GM23338 (cell line): ENCODE measurements at regions not wholly inside any gene's neighbourhood (a gene's known extent, or its start where the extent isn't known, plus 50 kb on each side); places are given as distances from the start of the nearest gene placed in this dataset.

Experiments used
- CREB1 ChIP-seq: fragments of 250-450 bp; sonication (Bioruptor Pico); IDR thresholded peaks from 2 replicates; pipeline ENCODE4 v1.5.0; 2020; ENCODE audit warnings: low read depth, mild to moderate bottlenecking, moderate library complexity
- CTCF ChIP-seq, 2 experiments: fragments of 200-600 bp in 1 of 2; sonication (generic) in 1 of 2; conservative IDR thresholded peaks; 2 replicates each; pipeline versions ENCODE4 v1.5.1 to v1.6.1; 2016 to 2017; ENCODE audit warnings: antibody characterized with exemption in 2 of 2, low read depth in 2 of 2, mild to moderate bottlenecking in 2 of 2, moderate library complexity in 1 of 2
- EZH2 ChIP-seq: fragments of 200-600 bp; sonication (generic); IDR thresholded peaks from one replicate; pipeline ENCODE4 v1.8.0; 2017; ENCODE audit warnings: antibody characterized with exemption, mild to moderate bottlenecking, low read depth; ENCODE audit not compliant: unreplicated experiment
- EZH2phosphoT487 ChIP-seq: fragments of 200-600 bp; sonication (generic); IDR thresholded peaks from one replicate; pipeline ENCODE4 v1.8.1; 2018; ENCODE audit warnings: antibody characterized with exemption; ENCODE audit not compliant: unreplicated experiment
- JUNB ChIP-seq: IDR thresholded peaks from one replicate; pipeline ENCODE4 v1.6.1; 2016; ENCODE audit warnings: antibody characterized with exemption; ENCODE audit not compliant: unreplicated experiment
- POLR2AphosphoS5 ChIP-seq: IDR thresholded peaks from 2 replicates; pipeline ENCODE4 v1.6.1; 2016; ENCODE audit warnings: antibody characterized with exemption, low read depth
- ZNF114 ChIP-seq: fragments of 250-450 bp; sonication (Bioruptor Pico); IDR thresholded peaks from 2 replicates; pipeline ENCODE4 v1.5.0; 2020; ENCODE audit warnings: mild to moderate bottlenecking, moderate library complexity
- ZNF331 ChIP-seq: fragments of 250-450 bp; sonication (Bioruptor Pico); IDR thresholded peaks from 2 replicates; pipeline ENCODE4 v1.5.0; 2020; ENCODE audit warnings: low read depth, mild to moderate bottlenecking, moderate library complexity
- TF ChIP-seq, protein P1 (sequence below): IDR thresholded peaks from one replicate; pipeline ENCODE4 v1.6.1; 2018; ENCODE audit warnings: antibody characterized with exemption; ENCODE audit not compliant: unreplicated experiment
- TF ChIP-seq, protein P2 (sequence below): IDR thresholded peaks from 2 replicates; pipeline ENCODE4 v1.6.1; 2016; ENCODE audit warnings: antibody characterized with exemption

DNA sequence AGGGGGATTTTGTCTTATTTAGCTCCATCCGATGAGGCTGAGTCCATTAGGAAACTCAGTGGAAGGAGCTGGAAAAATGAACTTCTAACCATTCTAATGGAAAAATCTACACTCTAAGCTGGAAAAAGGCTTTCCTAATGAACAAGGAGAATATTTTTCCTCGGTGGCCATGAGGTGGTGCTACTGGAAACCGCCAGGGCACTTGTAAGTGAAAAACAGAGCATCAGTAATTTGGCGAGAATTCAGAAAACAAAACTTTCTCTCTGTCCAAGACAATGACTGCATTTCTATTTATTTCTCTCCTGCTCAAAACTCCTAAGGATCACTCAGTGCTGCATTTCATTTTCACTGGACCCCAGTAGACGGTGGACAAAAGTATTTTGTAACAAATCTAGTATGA, 237.6 kb downstream of the TENT4A start:
- TF ChIP-seq CTCF (conservative IDR thresholded peaks at IDR 0.05; ENCODE audit: low read depth in 2 of 2), result peak; percentile 34 to 50
- TF ChIP-seq EZH2phosphoT487, result no peak
- TF ChIP-seq, protein P1, sequence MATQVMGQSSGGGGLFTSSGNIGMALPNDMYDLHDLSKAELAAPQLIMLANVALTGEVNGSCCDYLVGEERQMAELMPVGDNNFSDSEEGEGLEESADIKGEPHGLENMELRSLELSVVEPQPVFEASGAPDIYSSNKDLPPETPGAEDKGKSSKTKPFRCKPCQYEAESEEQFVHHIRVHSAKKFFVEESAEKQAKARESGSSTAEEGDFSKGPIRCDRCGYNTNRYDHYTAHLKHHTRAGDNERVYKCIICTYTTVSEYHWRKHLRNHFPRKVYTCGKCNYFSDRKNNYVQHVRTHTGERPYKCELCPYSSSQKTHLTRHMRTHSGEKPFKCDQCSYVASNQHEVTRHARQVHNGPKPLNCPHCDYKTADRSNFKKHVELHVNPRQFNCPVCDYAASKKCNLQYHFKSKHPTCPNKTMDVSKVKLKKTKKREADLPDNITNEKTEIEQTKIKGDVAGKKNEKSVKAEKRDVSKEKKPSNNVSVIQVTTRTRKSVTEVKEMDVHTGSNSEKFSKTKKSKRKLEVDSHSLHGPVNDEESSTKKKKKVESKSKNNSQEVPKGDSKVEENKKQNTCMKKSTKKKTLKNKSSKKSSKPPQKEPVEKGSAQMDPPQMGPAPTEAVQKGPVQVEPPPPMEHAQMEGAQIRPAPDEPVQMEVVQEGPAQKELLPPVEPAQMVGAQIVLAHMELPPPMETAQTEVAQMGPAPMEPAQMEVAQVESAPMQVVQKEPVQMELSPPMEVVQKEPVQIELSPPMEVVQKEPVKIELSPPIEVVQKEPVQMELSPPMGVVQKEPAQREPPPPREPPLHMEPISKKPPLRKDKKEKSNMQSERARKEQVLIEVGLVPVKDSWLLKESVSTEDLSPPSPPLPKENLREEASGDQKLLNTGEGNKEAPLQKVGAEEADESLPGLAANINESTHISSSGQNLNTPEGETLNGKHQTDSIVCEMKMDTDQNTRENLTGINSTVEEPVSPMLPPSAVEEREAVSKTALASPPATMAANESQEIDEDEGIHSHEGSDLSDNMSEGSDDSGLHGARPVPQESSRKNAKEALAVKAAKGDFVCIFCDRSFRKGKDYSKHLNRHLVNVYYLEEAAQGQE, result no peak
- TF ChIP-seq POLR2AphosphoS5, result no peak
- no peak for TF ChIP-seq EZH2
- TF ChIP-seq JUNB, result no peak
- no peak for TF ChIP-seq CREB1
- TF ChIP-seq, protein P2, sequence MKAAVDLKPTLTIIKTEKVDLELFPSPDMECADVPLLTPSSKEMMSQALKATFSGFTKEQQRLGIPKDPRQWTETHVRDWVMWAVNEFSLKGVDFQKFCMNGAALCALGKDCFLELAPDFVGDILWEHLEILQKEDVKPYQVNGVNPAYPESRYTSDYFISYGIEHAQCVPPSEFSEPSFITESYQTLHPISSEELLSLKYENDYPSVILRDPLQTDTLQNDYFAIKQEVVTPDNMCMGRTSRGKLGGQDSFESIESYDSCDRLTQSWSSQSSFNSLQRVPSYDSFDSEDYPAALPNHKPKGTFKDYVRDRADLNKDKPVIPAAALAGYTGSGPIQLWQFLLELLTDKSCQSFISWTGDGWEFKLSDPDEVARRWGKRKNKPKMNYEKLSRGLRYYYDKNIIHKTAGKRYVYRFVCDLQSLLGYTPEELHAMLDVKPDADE, result no peak
- TF ChIP-seq ZNF331, result no peak
- no peak for TF ChIP-seq ZNF114 (CRISPR knock-in tag)
